NCI-H1436 treated with DMSO at 0.1 percent for 48 hours (cell line): ENCODE measurements at regions not wholly inside any gene's neighbourhood (a gene's known extent, or its start where the extent isn't known, plus 50 kb on each side); places are given as distances from the start of the nearest gene placed in this dataset.
"Not testable (repeated sequence)": the region's sequence is repeated elsewhere in the genome, so short reads cannot be mapped to it uniquely, and the experiment has no call there.

Source experiments
- DNase-seq: peaks from one replicate; lab custom pipeline; 2025; lab: John Stamatoyannopoulos, UW

GRCh38 chr11:79661373-79661772, 220.5 kb upstream of the TENM4 start:
- no peak for DNase-seq

GRCh38 chr11:79648766-79649520, 208.1 kb upstream of the TENM4 start:
- no peak for DNase-seq

- DNase-seq = no peak
Measured at GRCh38 chr11:79637219-79637618, 196.4 kb upstream of the TENM4 start.

GRCh38 chr11:79634905-79635304, 194.1 kb upstream of the TENM4 start:
- no peak for DNase-seq

GRCh38 chr11:79627281-79627680, 186.5 kb upstream of the TENM4 start:
- DNase-seq = no peak

- no peak for DNase-seq
Measured at GRCh38 chr11:79626135-79627075, 185.6 kb upstream of the TENM4 start.

GRCh38 chr11:79623375-79623774, 182.5 kb upstream of the TENM4 start:
- DNase-seq = no peak

GRCh38 chr11:79617561-79617960, 176.7 kb upstream of the TENM4 start:
- DNase-seq = no peak

- DNase-seq = no peak
Measured at GRCh38 chr11:79616392-79616851, 175.6 kb upstream of the TENM4 start.

GRCh38 chr11:79615425-79615824, 174.6 kb upstream of the TENM4 start:
- no peak for DNase-seq

- no peak for DNase-seq
Measured at GRCh38 chr11:79610678-79611077, 169.8 kb upstream of the TENM4 start.

- DNase-seq = no peak
Measured at GRCh38 chr11:79610139-79610538, 169.3 kb upstream of the TENM4 start.

- DNase-seq = no peak
Measured at GRCh38 chr11:79609511-79609910, 168.7 kb upstream of the TENM4 start.

GRCh38 chr11:79606461-79606860, 165.6 kb upstream of the TENM4 start:
- not testable (repeated sequence) for DNase-seq

GRCh38 chr11:79600711-79601110, 159.9 kb upstream of the TENM4 start:
- DNase-seq = no peak

GRCh38 chr11:79594834-79595233, 154.0 kb upstream of the TENM4 start:
- DNase-seq = no peak

GRCh38 chr11:79592824-79593223, 152.0 kb upstream of the TENM4 start:
- no peak for DNase-seq

- DNase-seq = no peak
Measured at GRCh38 chr11:79592406-79592805, 151.6 kb upstream of the TENM4 start.

- DNase-seq = no peak
Measured at GRCh38 chr11:79582434-79582833, 141.6 kb upstream of the TENM4 start.

GRCh38 chr11:79579063-79579462, 138.2 kb upstream of the TENM4 start:
- no peak for DNase-seq

GRCh38 chr11:79578116-79578515, 137.3 kb upstream of the TENM4 start:
- DNase-seq = no peak

GRCh38 chr11:79575701-79576100, 134.9 kb upstream of the TENM4 start:
- DNase-seq = no peak

- DNase-seq = no peak
Measured at GRCh38 chr11:79570104-79570503, 129.3 kb upstream of the TENM4 start.
